GM19372 (cell line): ENCODE measurements at regions not wholly inside any gene's neighbourhood (a gene's known extent, or its start where the extent isn't known, plus 50 kb on each side); places are given as distances from the start of the nearest gene placed in this dataset.
"Not testable (repeated sequence)": the region's sequence is repeated elsewhere in the genome, so short reads cannot be mapped to it uniquely, and the experiment has no call there.

ENCODE experiments used
- ATAC-seq: cut with Tn5 transposase; IDR thresholded peaks from one replicate; pipeline ENCODE4 v1.9.1; 2021; ENCODE audit warnings: mild to moderate bottlenecking, low read depth, moderate library complexity; ENCODE audit not compliant: unreplicated experiment

- ATAC-seq: no peak
Measured at GRCh38 chr3:140859592-140860336, 81.9 kb upstream of the SLC25A36 start.

- ATAC-seq: no peak
Measured at GRCh38 chr3:140863580-140864009, 78.0 kb upstream of the SLC25A36 start.

GRCh38 chr3:140870351-140870750 lies 71.3 kb upstream of the SLC25A36 start:
- ATAC-seq: no peak

- no peak for ATAC-seq
Measured at GRCh38 chr3:140871022-140871421, 70.6 kb upstream of the SLC25A36 start.

- ATAC-seq: not testable (repeated sequence)
Measured at GRCh38 chr3:140872165-140872564, 69.5 kb upstream of the SLC25A36 start.

- ATAC-seq: no peak
Measured at GRCh38 chr3:140883428-140884040, 58.1 kb upstream of the SLC25A36 start.

GRCh38 chr3:140885697-140886096 lies 55.9 kb upstream of the SLC25A36 start:
- not testable (repeated sequence) for ATAC-seq
